ENCODE measurements at regions not wholly inside any gene's neighbourhood (a gene's known extent, or its start where the extent isn't known, plus 50 kb on each side); places are given as distances from the start of the nearest gene placed in this dataset.

GRCh38 chr5:44663991-44664710 lies 144.6 kb upstream of the MRPS30 start:
- POLR2A ChIA-PET = no interaction called here

GRCh38 chr5:44661851-44662250 lies 146.9 kb upstream of the MRPS30 start:
- ChIA-PET CTCF (no interaction called here), POLR2A (no interaction called here)
- Mint-ChIP-seq H3K27ac (no peak overlapping the region), H3K4me3 (no peak overlapping the region), H3K36me3 (ENCODE audit: low read depth) (no peaks in the 10 kb centered on the region), H3K4me1 (no peaks in the 10 kb centered on the region), H3K9me3 (peaks cover 8% of the 10 kb centered on the region), H3K27me3 (no peaks in the 10 kb centered on the region)
- DNase-seq (no peak), ATAC-seq (ENCODE audit: low read depth) (no peak)
- intact Hi-C loops (cut with micrococcal nuclease) = no loop called here
- no peak for TF ChIP-seq CTCF (IDR thresholded peaks at IDR 0.05)

More at GRCh38 chr5:44663991-44664710, 144.6 kb upstream of the MRPS30 start:
- intact Hi-C loops (cut with micrococcal nuclease) = no loop called here
- no peaks in the 10 kb centered on the region for H3K27me3 Mint-ChIP-seq
- H3K9me3 Mint-ChIP-seq = no peaks in the 10 kb centered on the region
- H3K4me1 Mint-ChIP-seq = no peaks in the 10 kb centered on the region
- no peak for ATAC-seq (ENCODE audit: low read depth)
- TF ChIP-seq CTCF (IDR thresholded peaks at IDR 0.05) = no peak
- no peak for DNase-seq
- CTCF ChIA-PET = no interaction called here
- H3K4me3 Mint-ChIP-seq = no peak overlapping the region
- H3K27ac Mint-ChIP-seq = no peak overlapping the region
- no peaks in the 10 kb centered on the region for H3K36me3 Mint-ChIP-seq (ENCODE audit: low read depth)

DNA sequence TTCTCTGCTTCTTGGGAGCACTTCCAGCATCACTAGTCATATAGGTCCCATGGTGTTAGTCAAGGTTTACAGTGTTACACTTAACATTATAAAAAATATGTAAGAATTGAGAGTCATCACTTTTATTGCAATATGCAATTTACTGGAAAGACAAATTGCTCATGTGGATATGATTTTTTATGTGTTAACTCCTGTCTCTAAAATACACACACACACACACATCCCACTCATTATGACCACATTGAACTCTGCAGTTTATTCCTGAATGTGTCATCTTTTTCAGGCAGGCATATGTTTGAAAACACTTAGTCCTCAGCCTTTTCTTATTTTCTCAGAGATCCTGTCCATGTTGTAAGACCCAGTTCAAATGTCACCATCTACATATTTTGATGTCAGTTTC lies 148.5 kb upstream of the MRPS30 start:
- Mint-ChIP-seq H3K36me3 (ENCODE audit: low read depth) (no peaks in the 10 kb centered on the region), H3K4me1 (no peaks in the 10 kb centered on the region), H3K27me3 (no peaks in the 10 kb centered on the region), H3K4me3 (no peak overlapping the region), H3K27ac (no peak overlapping the region), H3K9me3 (peaks cover 16% of the 10 kb centered on the region)
- CTCF ChIA-PET = no interaction called here
- intact Hi-C loops (cut with micrococcal nuclease) = no loop called here
- POLR2A ChIA-PET = no interaction called here
- ATAC-seq (ENCODE audit: low read depth) (no peak), DNase-seq (no peak)
- no peak for TF ChIP-seq CTCF (IDR thresholded peaks at IDR 0.05)

GRCh38 chr5:44659334-44659733 lies 149.4 kb upstream of the MRPS30 start:
- H3K4me3 Mint-ChIP-seq = no peak overlapping the region
- ChIA-PET CTCF (no interaction called here), POLR2A (no interaction called here)

DNA sequence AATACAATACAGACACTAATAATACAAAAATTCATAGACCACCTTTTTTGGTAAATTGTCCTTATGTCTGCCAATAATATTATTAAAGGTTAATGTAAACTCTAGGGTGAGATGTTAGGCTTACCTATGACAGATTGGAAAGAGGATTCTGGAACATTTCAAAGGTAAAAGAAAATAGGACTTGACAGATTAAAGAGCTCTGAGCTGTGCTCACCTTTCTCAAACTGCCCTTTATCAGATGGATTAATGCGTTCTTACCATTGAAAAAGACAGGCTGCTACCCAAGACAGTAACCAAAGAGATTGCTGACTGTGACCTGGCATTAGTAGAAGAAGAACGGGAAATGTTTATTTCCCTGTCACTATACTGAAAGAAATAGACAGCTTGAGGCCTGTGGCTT lies 156.1 kb upstream of the MRPS30 start:
- H3K9me3 Mint-ChIP-seq = peaks cover 22% of the 10 kb centered on the region
- no peak for DNase-seq
- intact Hi-C loops (cut with micrococcal nuclease) = no loop called here
- H3K27me3 Mint-ChIP-seq = no peaks in the 10 kb centered on the region
- TF ChIP-seq CTCF (IDR thresholded peaks at IDR 0.05) = no peak
- POLR2A ChIA-PET = no interaction called here
- CTCF ChIA-PET = no interaction called here
- H3K4me1 Mint-ChIP-seq = no peaks in the 10 kb centered on the region
- no peak overlapping the region for H3K4me3 Mint-ChIP-seq
- ATAC-seq (ENCODE audit: low read depth) = no peak
- no peak overlapping the region for H3K27ac Mint-ChIP-seq
- no peaks in the 10 kb centered on the region for H3K36me3 Mint-ChIP-seq (ENCODE audit: low read depth)

More at GRCh38 chr5:44659334-44659733, 149.4 kb upstream of the MRPS30 start:
- intact Hi-C loops (cut with micrococcal nuclease) = no loop called here
- TF ChIP-seq CTCF (IDR thresholded peaks at IDR 0.05) = no peak
- no peak overlapping the region for H3K27ac Mint-ChIP-seq
- H3K9me3 Mint-ChIP-seq = peaks cover 22% of the 10 kb centered on the region
- H3K27me3 Mint-ChIP-seq = no peaks in the 10 kb centered on the region
- ATAC-seq (ENCODE audit: low read depth) = no peak
- H3K4me1 Mint-ChIP-seq = no peaks in the 10 kb centered on the region
- no peaks in the 10 kb centered on the region for H3K36me3 Mint-ChIP-seq (ENCODE audit: low read depth)
- DNase-seq = no peak

Data from activated B cell treated with CpG ODN at 0.5 μM for 24 hours (primary cell).